RCC 7860 (cell line): ENCODE measurements at regions not wholly inside any gene's neighbourhood (a gene's known extent, or its start where the extent isn't known, plus 50 kb on each side); places are given as distances from the start of the nearest gene placed in this dataset.
A peak's percentile ranks its signal among the peaks of the same experiment; 100 is the strongest.
"Not testable (repeated sequence)": the region's sequence is repeated elsewhere in the genome, so short reads cannot be mapped to it uniquely, and the experiment has no call there.

Experiments
- DNase-seq: peaks from one replicate; pipeline ENCODE4 v3.0.0-alpha.2; 2015; ENCODE audit warnings: low spot score
- FAIRE-seq: peaks from 2 replicates; lab custom pipeline; 2012; peaks lifted over from hg19 to GRCh38; lab: Jason Lieb, UNC

DNA sequence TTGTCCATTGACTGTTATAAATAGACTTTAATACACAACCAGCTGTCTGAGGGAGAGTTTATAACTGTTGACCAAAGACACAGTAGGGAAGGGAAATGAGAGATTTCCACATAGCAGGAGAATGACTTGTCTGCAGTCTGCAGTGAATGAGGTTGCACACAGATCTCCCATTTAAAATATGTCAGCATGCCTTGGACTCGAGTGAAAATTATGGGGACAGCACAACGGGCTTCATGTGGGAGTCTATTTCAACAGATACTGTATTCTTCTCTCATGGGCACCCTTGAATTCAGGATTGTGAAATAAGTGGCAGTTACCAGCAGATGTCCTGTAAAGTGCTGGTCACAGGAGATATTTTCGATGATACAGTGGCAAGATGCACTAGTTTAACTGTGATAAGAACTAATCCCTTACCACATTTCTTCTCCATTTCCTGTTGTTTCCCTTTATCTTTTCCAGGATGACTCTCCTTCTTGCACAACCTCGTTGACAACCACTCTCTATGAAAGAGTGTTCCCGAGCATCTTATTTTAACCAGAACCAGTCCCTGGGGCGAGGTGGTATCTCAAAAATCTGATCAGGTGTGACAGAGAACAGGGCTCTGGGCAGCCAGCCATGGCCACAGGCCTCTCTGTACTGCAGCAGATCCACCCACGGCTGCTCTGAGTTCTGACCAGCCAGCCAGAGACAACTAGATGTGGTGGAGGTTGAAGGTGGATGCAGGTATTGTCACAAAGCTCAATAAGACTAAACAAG is 51.5 kb upstream of the MAP3K1 start:
- FAIRE-seq (no peak), DNase-seq (peak; percentile 7)

DNA sequence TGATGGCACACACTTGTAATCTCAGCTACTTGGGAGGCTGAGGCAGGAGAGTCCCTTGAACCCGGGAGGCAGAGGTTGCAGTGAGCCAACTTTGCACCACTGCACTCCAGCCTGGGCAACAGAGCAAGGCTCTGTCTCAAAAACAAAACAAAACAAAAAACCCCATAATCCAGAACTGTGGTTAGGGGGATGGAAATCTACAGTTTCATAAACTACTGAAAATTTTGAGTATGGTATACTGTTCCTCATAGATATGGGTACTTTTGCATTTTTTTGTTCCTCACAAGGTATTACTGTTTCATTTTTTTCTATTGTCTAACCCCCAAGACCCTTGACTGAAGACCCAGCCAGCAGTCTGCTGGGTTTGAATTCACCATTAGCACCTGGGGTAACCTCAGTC is 52.2 kb upstream of the MAP3K1 start:
- FAIRE-seq, result no peak
- DNase-seq, result no peak

DNA sequence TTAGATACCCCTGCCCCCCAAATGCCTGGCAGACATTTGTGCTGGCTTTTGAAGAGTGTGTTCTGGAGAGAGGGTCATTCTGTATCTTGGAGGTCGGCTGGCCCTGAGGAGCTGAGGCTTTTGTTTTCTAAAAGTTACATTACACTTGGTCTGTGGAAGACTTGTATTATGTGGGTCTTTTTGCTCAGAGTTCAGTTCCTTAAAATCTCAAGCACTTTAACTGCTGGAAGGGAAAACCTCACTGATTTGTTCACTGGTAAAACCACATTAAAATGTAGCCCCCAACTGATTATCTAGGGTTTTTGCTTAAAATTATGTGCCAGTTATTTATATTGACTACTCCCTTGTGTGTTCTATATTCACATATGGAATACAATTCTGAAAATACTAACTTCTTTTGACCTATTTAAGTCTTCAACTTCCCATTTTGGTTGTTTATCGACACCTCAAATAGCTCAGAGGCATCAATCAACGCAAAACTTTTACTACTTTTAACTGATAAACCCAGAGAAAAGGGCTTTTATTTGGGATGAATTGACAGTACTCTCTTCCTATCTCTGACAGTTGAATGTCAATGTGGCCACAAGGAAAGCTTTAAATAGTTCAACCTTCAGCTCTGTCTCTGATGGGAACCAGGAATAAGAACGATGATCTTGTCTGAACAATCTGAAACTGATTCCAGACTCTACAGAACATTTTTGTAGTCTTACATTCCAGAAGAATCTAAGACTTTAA is 54.0 kb upstream of the MAP3K1 start:
- FAIRE-seq (no peak), DNase-seq (no peak)

DNA sequence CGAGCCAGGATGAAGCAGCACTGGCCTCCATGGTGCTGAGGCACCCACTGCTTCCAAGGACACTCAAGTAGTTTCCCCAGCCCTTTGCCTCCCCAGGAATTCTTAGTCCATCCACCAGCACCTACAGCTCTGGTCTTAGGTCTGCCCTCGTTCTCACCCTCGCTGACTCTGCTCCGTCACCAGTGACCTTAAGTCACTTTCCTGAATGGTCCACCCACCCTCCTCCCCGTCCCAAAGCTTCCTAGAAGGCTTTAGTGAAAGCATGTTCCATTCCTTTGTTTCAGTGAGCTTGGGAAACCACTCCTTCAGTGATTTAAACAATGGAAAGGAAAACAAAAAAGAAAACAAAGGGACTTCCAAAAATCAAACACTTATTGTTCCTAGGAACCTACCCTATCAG is 54.6 kb upstream of the MAP3K1 start:
- no peak for DNase-seq
- FAIRE-seq, result no peak

DNA sequence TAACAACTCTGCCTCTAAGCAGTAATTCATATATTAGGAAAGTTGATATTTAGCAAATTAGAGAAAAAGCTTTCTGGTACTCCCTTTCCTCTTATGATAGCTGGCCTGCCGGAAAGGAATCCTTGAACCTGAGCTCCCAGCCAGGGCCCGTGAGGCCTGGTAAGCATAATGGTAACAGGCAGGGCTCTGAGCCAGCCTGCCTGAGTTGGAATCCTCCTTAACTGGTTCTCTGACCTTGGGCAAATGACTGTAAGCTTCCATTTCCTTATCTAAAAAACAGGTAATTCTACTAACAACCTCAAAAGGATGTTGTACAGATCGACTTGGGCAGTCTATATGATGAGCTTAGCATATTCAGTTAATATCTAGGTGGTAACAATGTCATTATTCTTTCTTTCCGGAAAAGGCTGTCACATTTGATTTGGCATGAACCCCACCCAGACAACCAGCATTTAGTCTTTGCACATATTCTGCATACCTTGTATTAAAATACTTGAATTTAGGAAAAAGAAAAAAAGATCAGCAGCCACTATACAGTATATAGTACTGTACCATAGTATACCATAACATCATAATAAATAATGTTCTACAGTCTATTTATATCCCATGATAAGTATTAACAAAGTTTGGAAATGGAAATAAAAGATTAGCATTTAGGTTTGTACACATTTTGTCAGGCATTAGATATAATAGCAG is 55.7 kb upstream of the MAP3K1 start:
- DNase-seq, result no peak
- FAIRE-seq, result no peak

DNA sequence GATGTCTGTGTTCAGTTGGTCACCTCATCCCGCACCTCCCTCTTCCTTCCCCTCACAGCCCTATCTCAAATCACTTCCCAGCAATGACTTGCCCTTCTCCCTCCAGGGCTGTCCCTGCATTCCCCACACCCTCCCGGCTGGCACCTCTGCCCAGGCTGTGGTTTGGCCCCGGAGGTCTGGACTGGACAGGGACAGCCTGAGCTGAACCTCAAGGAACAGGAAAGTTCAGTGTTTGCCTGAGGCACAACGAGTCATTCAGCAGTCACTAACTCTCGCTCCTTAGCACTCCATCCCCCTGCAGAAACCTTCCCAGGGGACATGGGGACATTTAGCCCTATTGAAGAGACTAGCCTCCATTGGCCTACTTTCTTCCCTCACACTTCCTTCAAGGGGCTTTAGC is 58.3 kb upstream of the MAP3K1 start:
- no peak for DNase-seq
- no peak for FAIRE-seq

DNA sequence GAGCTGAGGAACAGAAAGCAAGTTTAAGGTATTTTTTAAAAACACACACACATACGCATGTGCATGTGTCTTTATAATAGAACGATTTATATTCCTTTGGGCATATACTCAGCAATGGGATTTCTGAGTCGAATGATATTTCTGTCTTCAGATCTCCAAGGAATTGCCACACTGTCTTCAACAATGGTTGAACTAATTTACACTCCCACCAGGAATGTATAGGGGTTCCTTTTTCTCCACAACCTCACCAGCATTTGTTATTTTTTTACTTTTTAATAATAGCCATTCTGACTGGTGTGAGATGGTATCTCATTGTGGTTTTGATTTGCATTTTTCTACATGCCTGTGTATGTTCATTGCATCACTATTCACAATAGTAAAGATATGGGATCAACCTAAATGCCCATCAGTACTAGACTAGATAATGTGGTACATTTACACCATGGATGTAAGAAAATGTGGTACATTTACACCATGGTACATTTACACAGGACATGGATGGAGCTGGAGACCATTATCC is 60.3 kb upstream of the MAP3K1 start:
- DNase-seq, result no peak
- no peak for FAIRE-seq

DNA sequence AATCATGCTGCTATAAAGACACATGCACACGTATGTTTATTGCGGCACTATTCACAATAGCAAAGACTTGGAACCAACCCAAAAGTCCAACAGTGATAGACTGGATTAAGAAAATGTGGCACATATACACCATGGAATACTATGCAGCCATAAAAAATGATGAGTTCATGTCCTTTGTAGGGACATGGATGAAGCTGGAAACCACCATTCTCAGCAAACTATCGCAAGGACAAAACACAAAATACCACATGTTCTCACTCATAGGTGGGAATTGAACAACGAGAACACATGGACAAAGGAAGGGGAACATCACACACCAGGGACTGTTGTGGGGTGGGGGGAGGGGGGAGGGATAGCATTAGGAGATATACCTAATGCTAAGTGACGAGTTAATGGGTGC is 61.8 kb upstream of the MAP3K1 start:
- not testable (repeated sequence) for DNase-seq, FAIRE-seq

DNA sequence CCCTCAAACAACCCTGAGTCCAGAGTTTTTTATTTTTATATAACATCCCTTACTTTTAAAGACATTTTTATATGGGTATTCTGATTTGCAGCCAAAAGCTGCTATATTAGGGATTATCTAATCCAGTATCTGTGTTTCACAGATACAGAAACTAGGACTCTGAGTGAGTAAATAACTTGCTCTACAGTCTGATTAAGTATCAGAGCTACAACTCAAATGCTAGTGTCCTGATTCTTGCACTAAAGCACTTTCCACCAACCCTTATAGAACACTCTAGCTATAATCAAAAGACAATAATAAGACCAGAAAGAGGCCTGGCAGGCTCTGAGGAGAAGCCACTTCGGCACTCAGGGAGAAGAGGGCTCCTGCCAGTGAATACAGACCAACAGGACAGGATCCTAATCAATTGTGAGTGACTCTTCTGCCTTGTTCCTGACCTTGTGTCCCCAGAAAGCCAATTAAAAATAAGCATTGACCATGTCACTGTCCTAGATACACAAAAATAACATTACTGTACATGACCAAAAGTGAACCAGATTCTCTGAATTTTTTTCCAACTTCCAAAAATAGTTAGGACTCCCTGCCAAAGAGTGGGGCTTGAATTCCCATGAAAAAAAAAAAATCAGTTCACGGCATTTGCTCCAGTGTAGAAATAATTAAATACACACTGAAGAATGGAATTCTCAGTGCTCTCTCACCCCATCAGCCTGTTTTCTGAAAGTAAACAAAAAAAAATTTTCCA is 63.6 kb upstream of the MAP3K1 start:
- FAIRE-seq, result no peak
- no peak for DNase-seq

DNA sequence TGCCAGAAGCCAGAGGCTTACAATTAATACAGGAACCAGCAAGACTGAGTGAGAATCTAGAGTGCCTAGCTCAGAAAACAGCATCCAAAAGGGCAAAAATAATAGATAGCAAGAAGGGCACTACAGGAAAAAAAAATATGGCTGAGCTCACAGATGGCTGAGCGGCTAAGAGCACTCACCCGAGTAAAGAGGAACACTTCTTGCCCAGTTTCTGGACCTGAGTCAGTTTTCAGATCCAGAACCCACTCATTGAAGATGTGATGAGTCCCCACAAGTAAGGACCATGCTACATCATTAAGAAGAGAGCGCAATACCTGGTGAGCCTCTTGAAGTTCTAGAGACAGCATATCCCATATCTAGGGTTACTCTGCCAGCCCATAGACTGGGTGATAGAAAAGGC is 65.5 kb upstream of the MAP3K1 start:
- FAIRE-seq, result no peak
- no peak for DNase-seq

DNA sequence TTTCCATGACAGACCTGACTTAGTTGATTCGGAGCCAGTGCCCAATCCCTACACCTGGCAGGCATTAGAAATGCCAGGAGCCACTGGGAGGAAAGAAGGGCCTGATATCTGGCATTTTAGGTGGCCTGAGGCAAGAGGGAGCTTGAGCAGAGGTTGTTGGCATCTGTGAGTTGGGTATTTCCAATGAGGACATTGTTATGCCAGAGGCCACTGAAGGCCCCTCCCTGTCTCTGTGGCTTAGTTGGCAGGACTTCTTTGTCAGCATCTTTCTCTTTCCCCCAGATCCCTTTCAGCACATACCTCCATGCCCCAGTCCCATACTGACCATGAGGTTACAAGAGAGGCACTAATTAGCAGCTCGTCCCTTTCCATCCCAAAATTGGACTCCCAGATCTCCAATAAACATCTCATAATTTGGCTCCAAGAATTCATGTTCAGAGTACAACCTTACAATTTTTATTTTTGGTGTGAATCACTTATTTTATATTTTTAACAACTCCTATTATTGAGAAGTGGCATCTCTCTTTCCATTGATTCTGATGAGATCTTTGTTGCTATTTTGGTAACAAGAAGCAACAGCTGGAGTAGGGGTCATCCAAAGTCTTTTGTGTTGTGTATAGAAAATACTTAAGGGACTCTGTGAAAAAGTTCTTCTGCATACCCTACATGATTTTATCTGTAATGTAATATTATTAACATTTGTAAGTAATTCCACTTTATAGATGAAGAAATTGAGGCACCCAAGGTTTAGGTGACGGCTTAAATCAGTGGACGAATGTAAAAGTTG is 68.6 kb upstream of the MAP3K1 start:
- FAIRE-seq (no peak), DNase-seq (no peak)

DNA sequence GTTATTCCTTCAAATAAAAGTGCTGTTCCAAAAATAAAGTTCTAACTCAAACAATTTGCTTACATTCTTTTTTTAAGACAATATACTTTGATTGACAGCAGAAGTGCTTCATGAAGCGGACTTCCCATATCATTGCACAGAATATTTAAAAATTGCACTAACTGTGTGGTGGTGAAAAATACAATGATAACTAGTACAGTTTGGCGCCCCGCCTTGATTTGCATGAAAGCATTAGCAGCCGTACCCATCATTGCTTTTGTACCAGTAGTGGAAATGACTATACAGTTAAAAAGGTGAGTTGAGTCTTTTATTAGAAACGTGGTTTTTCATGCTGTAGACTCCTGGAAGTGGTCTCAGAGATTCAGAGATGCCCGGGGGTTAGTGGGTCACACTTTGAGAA is 69.5 kb upstream of the MAP3K1 start:
- DNase-seq (no peak), FAIRE-seq (no peak)

DNA sequence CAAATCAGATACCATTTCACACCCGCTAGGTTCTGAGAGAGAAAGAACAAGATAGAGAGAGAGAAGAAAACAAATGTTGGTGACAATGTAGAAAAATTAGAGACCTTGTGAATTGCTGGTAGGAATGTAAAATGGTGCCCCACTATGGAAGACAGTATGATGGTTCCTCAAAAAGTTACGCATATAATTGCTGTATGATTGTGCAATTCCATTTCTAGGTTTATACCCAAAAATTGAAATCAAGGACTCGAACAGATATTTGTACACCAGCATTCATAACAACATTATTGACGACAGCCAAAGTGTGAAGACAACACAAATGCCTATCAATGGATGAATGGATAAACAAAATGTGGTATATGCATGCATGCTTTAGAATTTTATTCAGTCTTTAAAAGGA is 74.5 kb upstream of the MAP3K1 start:
- FAIRE-seq (no peak), DNase-seq (no peak)

DNA sequence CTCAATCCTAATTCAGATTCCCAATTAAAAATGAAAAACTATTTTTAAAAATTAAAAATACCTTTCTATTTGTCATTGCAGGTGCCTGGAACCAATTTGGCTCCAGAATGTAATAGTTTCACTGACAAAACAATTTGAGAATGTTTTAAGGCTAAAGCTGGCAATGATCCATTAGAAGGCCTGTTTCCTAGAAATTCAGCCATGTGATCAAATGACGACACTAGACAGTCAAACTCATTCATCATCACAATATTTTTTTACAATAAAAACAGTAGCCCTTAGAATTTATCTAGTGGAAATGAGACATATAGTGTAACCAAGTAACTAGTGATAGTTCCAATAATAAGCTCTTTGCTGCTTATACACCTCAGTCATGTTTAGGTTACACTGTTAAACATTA is 75.4 kb upstream of the MAP3K1 start:
- DNase-seq, result no peak
- FAIRE-seq, result no peak

DNA sequence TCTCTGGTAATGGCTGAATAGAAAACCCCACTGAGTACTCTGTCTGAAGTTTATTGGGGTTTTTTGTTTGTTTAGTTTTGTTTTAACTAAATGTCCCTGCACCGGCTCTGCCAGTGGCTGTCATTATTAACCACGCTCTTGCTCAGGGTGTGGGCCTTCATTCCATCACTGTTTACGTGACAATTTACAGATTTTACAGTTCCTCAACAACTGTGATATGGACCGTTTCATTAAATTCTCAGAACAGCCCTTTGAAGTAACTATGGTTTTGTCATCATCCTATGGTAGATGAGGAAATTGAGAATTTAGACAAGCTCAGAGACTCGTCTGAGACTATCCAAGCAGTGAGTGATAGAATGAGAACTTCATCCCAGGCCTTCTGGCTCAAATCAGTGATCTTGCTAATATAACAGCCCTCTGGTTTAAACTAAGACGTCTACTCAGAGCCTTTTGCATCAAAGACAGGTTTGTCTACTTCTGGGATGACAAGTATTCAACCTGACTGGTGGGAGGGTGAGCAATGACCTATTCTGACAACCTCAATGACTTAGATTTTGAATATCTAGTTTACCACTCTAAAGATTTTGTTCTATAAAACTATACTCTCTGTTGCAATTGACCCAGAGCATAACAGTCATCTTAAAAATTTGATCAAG is 77.3 kb upstream of the MAP3K1 start:
- no peak for FAIRE-seq

DNA sequence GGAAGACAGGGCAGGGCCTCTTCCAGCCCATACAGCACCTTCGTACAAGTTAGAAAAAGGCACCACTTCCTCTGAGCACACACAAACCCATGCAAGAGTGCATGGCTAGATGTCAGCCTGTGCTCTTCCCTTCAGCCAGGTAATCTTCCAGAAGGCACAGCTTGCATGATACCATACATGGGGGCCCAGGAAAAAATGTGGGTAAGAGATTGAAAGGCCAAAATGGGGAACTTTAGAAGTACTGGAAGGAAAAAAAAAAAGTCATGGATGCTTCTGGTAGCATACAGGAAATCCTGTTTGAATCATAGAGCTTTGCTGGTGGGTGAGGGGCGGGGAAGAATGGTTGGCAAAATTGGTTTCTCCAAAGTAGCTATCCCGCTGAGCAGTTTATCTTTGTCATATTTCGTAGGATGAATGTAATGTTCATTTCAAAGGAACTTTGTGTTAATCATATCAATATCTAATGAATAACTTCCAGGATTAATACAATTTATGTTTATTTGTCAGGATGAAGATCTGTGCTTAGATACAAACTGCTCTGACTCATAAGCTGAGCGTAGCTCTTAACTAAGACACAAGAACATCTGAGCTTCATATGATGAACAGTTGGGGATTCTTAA is 78.2 kb upstream of the MAP3K1 start:
- FAIRE-seq, result no peak

More for the DNA sequence above, 77.3 kb upstream of the MAP3K1 start:
- no peak for DNase-seq

DNA sequence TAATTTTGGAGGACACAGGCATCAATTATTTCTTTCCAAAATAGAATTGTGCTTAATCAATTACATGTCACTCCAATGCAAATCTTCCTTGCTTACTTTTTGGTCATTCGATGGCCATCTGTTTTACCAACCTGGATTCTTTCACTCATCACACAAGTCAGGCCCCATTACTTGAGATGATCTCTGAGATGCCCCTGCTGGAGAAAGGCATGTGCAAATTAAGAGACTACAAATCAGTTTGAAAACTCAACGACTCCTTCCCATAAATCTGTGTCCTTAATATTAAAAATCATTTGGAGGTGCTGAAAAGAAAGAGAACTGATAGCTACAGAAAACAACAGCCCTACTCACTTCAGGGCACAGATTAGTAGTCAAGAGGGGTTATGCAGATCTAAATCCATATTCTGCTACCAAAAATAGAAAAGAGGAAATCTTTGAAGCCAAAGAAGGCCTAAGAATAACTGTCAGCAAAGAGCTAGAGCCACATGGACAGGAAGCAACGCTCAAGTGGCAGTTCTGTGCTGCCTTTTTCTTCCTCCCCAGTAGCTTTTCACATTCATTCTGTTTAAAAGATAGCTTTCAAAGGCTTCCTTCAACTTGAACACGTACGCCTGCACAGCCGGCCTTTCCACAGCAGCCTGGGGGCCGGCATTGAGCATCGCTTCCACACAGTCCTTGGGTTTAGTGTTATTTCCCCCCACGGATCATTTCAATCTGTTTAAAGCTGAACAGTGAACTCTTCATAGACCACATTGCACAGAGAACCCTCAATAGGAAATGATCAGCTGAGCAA is 79.3 kb upstream of the MAP3K1 start:
- FAIRE-seq (no peak), DNase-seq (no peak)

More for the DNA sequence above, 78.2 kb upstream of the MAP3K1 start:
- DNase-seq, result no peak

DNA sequence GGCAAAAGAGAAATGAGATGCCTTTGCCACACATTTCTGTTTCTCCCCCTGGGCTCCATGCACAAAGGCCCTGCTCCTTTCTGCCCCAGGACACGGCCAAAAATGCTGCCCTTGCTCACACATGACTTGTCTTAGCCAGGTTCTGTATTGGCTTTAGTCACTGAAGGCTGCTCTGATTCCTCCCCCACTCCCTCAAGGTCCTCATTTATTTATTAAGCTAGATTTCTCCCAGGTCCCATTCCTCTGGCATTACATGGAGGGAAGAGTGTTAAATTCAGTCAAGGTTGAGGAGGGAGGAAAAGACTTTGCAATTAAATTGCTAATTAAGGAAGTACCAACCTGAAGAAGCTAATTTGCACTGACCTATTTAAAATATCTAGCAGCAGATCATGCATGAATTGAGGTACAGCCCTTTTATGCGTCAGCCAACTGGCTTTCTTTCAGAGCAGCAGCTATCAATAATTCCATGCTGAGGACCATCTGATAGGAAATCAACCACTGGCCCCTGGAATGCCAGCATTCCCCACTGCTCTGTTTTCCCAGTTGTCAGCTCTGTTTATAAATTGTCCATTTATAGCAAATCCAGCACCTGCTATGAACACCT is 81.2 kb upstream of the MAP3K1 start:
- no peak for FAIRE-seq
- no peak for DNase-seq
